Rectal smooth muscle tissue (tissue), 1 donor: ENCODE measurements at regions not wholly inside any gene's neighbourhood (a gene's known extent, or its start where the extent isn't known, plus 50 kb on each side); places are given as distances from the start of the nearest gene placed in this dataset.

Experiments
- H3K27ac ChIP-seq: one replicate; pipeline ENCODE4 v1.7.0; 2013; ENCODE audit warnings: low read depth, low read length, inconsistent platforms
- H3K27me3 ChIP-seq: one replicate; pipeline ENCODE4 v1.7.0; 2013; ENCODE audit warnings: low read length; ENCODE audit not compliant: control insufficient read depth, insufficient read depth
- H3K36me3 ChIP-seq: one replicate; pipeline ENCODE4 v1.7.0; 2013; ENCODE audit warnings: low read length; ENCODE audit not compliant: control insufficient read depth, insufficient read depth
- H3K4me1 ChIP-seq: one replicate; pipeline ENCODE4 v1.7.0; 2013; ENCODE audit warnings: low read length; ENCODE audit not compliant: control insufficient read depth, insufficient read depth
- H3K4me3 ChIP-seq: one replicate; pipeline ENCODE4 v1.7.0; 2013; ENCODE audit warnings: low read length
- H3K9ac ChIP-seq: one replicate; pipeline ENCODE4 v1.7.0; 2013; ENCODE audit warnings: low read length

DNA sequence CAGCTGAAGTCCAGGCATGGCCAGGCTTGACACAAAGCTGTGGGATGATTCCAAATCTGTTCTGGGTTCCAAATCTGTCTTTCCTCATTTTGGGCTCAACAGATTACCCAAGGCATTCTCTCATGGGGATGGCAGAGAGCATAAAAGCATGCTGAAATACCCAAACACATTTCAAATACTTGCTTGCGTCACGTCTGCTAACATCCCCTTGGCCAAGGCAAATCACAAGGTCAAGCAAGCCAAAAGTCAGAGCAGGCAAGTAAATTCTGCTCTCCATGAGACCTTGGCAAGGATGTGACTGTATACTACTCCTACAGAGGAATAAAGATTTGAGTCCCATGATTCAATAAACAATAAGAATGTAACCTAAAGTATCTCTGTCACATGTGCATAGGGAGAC is 306.7 kb downstream of the EPB41L4A start:
- Histone ChIP-seq H3K36me3 (no peaks in the 10 kb centered on the region), H3K27me3 (no peaks in the 10 kb centered on the region), H3K27ac (no peak overlapping the region), H3K4me3 (no peak overlapping the region), H3K9ac (no peak overlapping the region), H3K4me1 (no peaks in the 10 kb centered on the region)

DNA sequence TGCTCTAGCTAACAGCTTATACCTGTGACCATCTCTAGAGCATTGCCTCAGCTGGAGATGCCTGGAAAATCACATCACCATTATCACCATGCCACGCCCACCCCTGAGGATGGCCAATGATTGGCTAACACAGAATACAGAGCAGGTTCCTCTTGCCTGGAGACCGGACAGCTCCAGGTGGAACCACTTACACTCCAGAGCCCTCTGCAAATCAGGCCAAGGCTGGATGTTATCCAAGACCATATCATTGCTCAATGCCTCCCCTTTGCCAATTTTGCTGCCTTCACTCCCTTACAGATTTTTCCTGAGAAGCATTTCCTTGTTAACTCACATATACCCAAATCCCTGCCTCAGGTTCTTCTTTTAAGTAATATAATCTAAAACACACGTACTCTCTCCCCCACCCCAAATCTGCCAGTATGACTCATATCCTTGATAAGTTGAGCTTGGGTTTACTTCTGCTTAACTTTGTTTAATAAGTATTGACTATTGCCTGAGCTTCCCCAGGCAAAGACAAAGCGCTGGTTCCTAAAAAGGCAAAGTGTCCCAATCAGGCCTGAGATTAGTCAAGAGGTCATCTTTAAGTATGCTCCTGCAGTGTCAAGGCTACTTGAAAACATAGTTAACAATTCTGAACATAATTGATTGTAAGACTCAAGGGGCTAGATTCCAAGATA is 309.6 kb downstream of the EPB41L4A start:
- H3K4me3 ChIP-seq, result no peak overlapping the region
- H3K36me3 ChIP-seq, result no peaks in the 10 kb centered on the region
- no peaks in the 10 kb centered on the region for H3K27me3 ChIP-seq
- H3K4me1 ChIP-seq, result no peaks in the 10 kb centered on the region
- no peak overlapping the region for H3K9ac ChIP-seq
- H3K27ac ChIP-seq, result no peak overlapping the region

DNA sequence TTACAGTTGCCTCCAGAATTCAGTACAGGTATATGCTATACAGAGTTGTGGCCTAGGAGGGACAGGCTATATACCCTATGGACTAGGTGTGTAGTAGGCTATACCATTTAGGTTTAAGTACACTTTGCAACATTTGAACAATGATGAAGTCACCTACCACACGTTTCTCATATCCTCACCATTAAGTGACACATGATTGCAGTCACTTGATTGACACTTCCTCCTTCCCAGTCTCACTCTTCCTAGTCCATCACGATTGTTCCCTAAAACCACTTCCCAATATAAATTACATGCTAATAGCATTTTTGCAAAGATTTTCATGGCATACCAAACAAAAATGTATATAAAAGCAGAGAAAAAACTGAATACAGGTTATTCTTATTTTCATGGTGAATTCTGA is 312.2 kb downstream of the EPB41L4A start:
- Histone ChIP-seq H3K27ac (no peak overlapping the region), H3K4me1 (no peaks in the 10 kb centered on the region)

DNA sequence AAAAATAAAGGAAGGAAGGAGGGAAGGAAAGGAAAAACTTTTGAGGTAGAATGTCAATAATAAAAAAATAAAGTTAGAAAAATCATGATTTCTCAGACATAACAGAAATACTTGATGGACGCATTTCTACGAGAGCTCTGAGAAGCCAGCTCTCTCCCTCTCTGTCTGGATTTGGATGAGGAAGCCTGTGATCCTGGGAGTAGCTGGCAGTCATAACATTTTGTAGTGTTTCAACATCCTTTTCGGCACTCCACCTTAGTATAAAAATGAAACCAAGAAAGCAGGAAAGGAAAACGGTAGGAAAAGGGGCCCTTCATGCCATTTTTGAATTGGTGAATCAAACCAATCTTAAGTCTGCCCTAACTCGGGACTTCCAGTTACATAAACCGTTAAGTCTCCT is 321.3 kb downstream of the EPB41L4A start:
- Histone ChIP-seq H3K27ac (no peak overlapping the region), H3K4me3 (no peak overlapping the region), H3K36me3 (no peaks in the 10 kb centered on the region), H3K27me3 (no peaks in the 10 kb centered on the region), H3K4me1 (no peaks in the 10 kb centered on the region), H3K9ac (no peak overlapping the region)

More for the DNA sequence above, 312.2 kb downstream of the EPB41L4A start:
- Histone ChIP-seq H3K4me3 (no peak overlapping the region), H3K9ac (no peak overlapping the region), H3K27me3 (no peaks in the 10 kb centered on the region), H3K36me3 (no peaks in the 10 kb centered on the region)

DNA sequence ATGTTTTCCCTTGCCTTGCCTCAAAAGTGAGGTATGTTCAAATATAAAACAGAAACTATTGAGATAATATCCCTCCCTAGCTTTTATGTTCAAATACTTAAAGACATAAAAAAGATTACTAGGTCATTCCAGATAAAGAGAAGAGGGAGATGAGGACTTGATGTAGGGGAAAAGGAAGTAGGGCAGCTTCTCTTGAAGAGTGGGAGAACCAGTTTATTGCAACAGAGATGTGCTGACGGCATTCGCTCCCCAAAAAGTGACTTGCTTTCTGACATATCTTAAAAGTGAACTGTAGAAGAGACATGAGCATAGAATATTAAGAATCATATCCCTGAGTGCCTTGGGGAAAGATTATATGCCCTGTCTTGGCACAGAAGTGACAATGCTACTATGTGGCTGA is 330.2 kb upstream of the NREP start:
- H3K9ac ChIP-seq, result no peak overlapping the region
- H3K27ac ChIP-seq, result no peak overlapping the region
- H3K27me3 ChIP-seq, result no peaks in the 10 kb centered on the region
- no peak overlapping the region for H3K4me3 ChIP-seq
- H3K36me3 ChIP-seq, result no peaks in the 10 kb centered on the region
- no peaks in the 10 kb centered on the region for H3K4me1 ChIP-seq

DNA sequence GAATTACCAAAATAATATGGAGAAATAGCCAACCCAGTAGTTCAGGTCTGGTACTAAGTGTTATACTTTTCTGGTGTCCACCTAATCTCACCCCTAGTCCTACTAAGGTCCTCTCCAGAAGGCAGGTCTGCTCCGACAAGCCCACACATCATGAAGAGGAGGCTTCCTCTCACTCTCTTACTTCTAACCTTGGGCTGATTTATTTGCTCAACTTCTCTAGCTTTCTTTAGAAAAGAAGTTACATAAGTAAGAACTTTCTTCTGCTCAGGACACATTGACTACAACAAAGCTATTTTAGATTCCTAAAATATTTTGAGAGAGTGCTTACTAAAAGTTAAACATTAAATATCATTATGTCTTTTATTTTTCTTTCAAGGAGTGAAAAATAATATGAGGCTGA is 329.7 kb upstream of the NREP start:
- H3K27ac ChIP-seq, result no peak overlapping the region
- H3K4me3 ChIP-seq, result no peak overlapping the region
- no peaks in the 10 kb centered on the region for H3K4me1 ChIP-seq
- H3K9ac ChIP-seq, result no peak overlapping the region
- no peaks in the 10 kb centered on the region for H3K36me3 ChIP-seq
- no peaks in the 10 kb centered on the region for H3K27me3 ChIP-seq

DNA sequence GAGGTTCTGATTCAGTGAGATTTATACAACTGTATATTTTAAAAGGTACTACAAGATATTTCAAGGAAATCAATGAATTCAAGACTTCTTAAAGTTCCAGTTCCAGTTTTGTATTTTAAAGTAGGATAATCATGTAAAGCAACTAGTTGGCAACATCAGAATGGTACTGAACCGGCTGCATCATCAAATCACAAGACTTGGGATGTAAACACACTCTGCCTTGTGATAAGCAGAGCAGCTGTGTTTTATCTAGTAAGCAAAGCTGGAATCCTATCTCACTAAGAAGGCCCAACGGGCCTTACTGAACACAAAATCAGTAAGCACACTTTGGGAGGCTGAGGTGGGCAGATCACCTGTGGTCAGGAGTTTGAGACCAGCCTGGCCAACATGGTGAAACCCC is 327.2 kb upstream of the NREP start:
- Histone ChIP-seq H3K36me3 (no peaks in the 10 kb centered on the region), H3K4me1 (no peaks in the 10 kb centered on the region), H3K27me3 (no peaks in the 10 kb centered on the region), H3K4me3 (no peak overlapping the region), H3K27ac (no peak overlapping the region), H3K9ac (no peak overlapping the region)

DNA sequence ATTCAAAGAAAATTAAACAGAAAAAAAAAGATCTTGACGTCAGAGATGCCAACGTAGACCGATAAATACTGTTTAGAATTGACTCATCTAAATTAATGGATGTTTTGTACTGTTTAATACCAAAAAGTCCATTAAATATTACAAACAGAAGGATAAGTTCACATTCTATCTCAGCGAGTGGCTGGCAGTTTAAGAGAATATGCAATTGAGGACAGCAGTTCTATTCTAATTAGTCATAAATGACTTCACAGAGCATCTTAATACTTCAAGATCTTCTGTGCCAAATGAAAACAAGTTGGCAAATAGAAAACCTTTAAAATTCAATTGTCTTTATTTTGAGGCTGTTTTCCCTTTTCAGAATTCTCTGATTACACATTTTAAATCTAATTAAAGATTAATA is 326.6 kb upstream of the NREP start:
- H3K9ac ChIP-seq, result no peak overlapping the region
- H3K4me1 ChIP-seq, result no peaks in the 10 kb centered on the region
- no peaks in the 10 kb centered on the region for H3K36me3 ChIP-seq
- no peak overlapping the region for H3K27ac ChIP-seq
- no peaks in the 10 kb centered on the region for H3K27me3 ChIP-seq
- H3K4me3 ChIP-seq, result no peak overlapping the region

DNA sequence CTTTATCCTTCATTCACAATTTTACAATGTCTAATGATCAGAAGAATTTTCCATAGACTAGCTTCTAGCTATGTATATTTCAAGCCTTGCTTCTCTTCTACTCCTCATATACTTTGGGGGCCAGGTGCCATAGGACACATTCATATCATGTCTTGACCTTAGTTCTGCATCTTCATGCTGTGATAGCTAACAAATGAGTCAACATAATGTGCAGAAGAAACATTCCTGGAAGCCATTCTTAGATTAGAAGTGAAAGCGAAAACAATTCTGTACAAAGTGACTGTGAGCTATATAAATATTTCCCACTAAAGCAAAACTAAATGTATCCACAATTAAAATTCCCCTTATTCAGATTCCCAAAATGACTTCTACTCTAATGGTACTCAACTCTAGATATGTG is 320.2 kb upstream of the NREP start:
- no peak overlapping the region for H3K4me3 ChIP-seq
- H3K9ac ChIP-seq, result no peak overlapping the region
- no peaks in the 10 kb centered on the region for H3K4me1 ChIP-seq
- H3K27me3 ChIP-seq, result no peaks in the 10 kb centered on the region
- no peak overlapping the region for H3K27ac ChIP-seq
- H3K36me3 ChIP-seq, result no peaks in the 10 kb centered on the region

DNA sequence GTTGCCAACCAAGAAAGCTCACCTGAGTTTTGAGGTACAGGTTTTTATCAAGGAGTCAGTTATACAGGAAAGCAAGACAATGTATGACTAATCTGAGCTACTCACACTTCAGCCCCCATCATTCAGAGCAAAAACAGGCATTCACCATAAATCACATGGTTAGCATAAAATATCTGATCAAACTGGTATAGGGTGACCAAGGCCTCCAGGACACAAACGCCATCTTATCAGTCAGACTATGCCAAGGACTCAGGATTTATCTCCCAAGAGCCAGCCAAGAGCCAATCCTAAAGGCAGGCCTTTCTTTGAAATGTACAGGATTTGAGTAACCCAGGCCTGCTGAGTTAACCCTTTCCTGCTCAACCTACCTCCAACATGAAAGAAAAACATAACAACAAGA is 313.0 kb upstream of the NREP start:
- H3K4me1 ChIP-seq, result no peaks in the 10 kb centered on the region
- no peak overlapping the region for H3K9ac ChIP-seq
- no peak overlapping the region for H3K27ac ChIP-seq
- H3K27me3 ChIP-seq, result no peaks in the 10 kb centered on the region
- H3K36me3 ChIP-seq, result no peaks in the 10 kb centered on the region
- H3K4me3 ChIP-seq, result no peak overlapping the region

DNA sequence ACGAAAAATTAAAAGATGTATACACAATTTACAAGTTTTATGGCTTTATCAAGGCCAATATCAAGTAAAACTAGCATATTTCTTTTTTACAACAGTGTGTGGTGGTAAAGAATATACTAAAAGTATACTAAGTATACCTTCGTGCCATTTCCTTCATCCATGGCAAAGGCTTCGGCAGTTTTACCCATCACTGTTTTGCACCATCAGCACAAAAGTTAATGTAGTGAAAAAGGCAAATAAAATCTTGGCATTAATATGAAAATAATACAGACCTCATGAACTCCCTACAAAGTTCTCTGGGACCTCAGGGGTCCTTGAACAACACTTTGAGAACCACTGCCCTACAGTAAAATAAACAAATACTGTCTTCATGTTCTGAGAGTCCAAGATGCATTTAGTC is 312.3 kb upstream of the NREP start:
- Histone ChIP-seq H3K4me1 (no peaks in the 10 kb centered on the region), H3K27me3 (no peaks in the 10 kb centered on the region), H3K4me3 (no peak overlapping the region), H3K9ac (no peak overlapping the region), H3K36me3 (no peaks in the 10 kb centered on the region), H3K27ac (no peak overlapping the region)

DNA sequence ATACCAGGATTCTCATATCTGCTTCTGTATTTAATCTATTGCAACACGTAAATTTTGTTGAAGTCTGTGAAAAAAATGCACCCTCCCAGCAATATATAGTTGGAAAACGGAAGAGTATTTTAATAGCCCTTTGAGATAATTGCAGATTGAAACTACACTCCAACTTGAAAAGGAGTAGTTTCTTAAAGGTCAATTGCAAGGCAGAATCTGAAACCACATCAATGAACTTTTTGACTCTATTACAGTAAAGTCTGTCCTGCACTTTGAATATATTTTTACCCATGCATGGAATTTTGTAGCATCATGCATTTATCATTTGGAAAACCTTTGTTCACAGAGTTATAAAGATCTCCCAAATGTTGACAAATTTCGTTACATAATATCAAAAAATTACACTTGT is 311.6 kb upstream of the NREP start:
- no peak overlapping the region for H3K4me3 ChIP-seq
- H3K4me1 ChIP-seq, result no peaks in the 10 kb centered on the region
- no peaks in the 10 kb centered on the region for H3K36me3 ChIP-seq
- no peak overlapping the region for H3K27ac ChIP-seq
- no peaks in the 10 kb centered on the region for H3K27me3 ChIP-seq
- no peak overlapping the region for H3K9ac ChIP-seq

DNA sequence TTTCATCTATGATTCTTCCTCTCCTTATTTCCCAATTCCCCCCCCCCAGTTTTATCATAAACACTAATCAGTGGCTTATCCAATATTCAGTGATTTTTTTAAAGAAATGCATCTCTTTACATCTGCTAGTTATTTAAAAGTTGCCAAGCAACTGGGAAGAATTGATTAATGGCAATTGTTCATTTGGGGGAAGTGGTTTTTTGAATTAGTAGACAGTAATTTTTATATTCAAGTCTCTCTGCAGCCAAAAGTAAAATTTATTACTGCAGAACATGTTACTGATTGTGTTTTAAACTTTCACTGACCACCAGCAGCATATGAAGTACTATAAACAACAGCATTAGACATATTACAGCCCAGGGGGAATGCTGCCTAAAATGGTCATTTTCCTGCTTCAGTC is 308.8 kb upstream of the NREP start:
- no peaks in the 10 kb centered on the region for H3K36me3 ChIP-seq
- H3K9ac ChIP-seq, result no peak overlapping the region
- no peak overlapping the region for H3K27ac ChIP-seq
- no peak overlapping the region for H3K4me3 ChIP-seq
- H3K27me3 ChIP-seq, result no peaks in the 10 kb centered on the region
- H3K4me1 ChIP-seq, result no peaks in the 10 kb centered on the region
